ELR (cell line): ENCODE measurements at regions not wholly inside any gene's neighbourhood (a gene's known extent, or its start where the extent isn't known, plus 50 kb on each side); places are given as distances from the start of the nearest gene placed in this dataset.

Experiments used
- DNase-seq: peaks from one replicate; pipeline ENCODE4 v3.0.0-alpha.2; 2015; ENCODE audit warnings: low read depth

- no peak for DNase-seq
These were observed 332.6 kb downstream of the SLC16A7 start for GRCh38 chr12:59928416-59928815.

- peak; percentile 66 for DNase-seq
These were observed 333.3 kb downstream of the SLC16A7 start for GRCh38 chr12:59929110-59929509.

GRCh38 chr12:59934486-59934885 is 338.7 kb downstream of the SLC16A7 start:
- DNase-seq, result no peak

GRCh38 chr12:59936534-59936933 is 340.7 kb downstream of the SLC16A7 start:
- DNase-seq, result no peak

- no peak for DNase-seq
These were observed 341.3 kb downstream of the SLC16A7 start for GRCh38 chr12:59937148-59937547.

- no peak for DNase-seq
These were observed 342.5 kb downstream of the SLC16A7 start for GRCh38 chr12:59938190-59938962.

GRCh38 chr12:59940631-59941342 is 345.0 kb downstream of the SLC16A7 start:
- no peak for DNase-seq

- DNase-seq, result no peak
These were observed 345.6 kb downstream of the SLC16A7 start for GRCh38 chr12:59941461-59941860.

GRCh38 chr12:59944177-59944576 is 348.3 kb downstream of the SLC16A7 start:
- DNase-seq, result no peak

- no peak for DNase-seq
These were observed 350.8 kb downstream of the SLC16A7 start for GRCh38 chr12:59946635-59947034.

- no peak for DNase-seq
These were observed 367.7 kb downstream of the SLC16A7 start for GRCh38 chr12:59963546-59963945.

GRCh38 chr12:59972905-59973304 is 377.1 kb downstream of the SLC16A7 start:
- peak; percentile 73 for DNase-seq

- peak; percentile 85 for DNase-seq
These were observed 377.7 kb downstream of the SLC16A7 start for GRCh38 chr12:59973515-59973914.

- DNase-seq, result no peak
These were observed 381.9 kb downstream of the SLC16A7 start for GRCh38 chr12:59977779-59978178.

- DNase-seq, result peak; percentile 23
These were observed 384.6 kb downstream of the SLC16A7 start for GRCh38 chr12:59980476-59980875.

- DNase-seq, result no peak
These were observed 403.5 kb downstream of the SLC16A7 start for GRCh38 chr12:59999291-59999690.

- DNase-seq, result no peak
These were observed 414.7 kb downstream of the SLC16A7 start for GRCh38 chr12:60010486-60010885.

GRCh38 chr12:60012659-60013058 is 416.8 kb downstream of the SLC16A7 start:
- no peak for DNase-seq

GRCh38 chr12:60014436-60014835 is 418.6 kb downstream of the SLC16A7 start:
- no peak for DNase-seq

GRCh38 chr12:60020068-60020467 is 424.2 kb downstream of the SLC16A7 start:
- DNase-seq, result no peak

- DNase-seq, result no peak
These were observed 425.4 kb downstream of the SLC16A7 start for GRCh38 chr12:60021235-60021634.

- no peak for DNase-seq
These were observed 431.4 kb downstream of the SLC16A7 start for GRCh38 chr12:60027266-60027665.

- no peak for DNase-seq
These were observed 438.3 kb downstream of the SLC16A7 start for GRCh38 chr12:60034147-60034546.

- DNase-seq, result peak; percentile 51
These were observed 440.0 kb downstream of the SLC16A7 start for GRCh38 chr12:60035835-60036234.
